Lower lobe of right lung (tissue), 2 donors: ENCODE measurements at regions not wholly inside any gene's neighbourhood (a gene's known extent, or its start where the extent isn't known, plus 50 kb on each side); places are given as distances from the start of the nearest gene placed in this dataset.

ENCODE experiments used
- ATAC-seq, 2 donors: fragments of 200-7000 bp; cut with Tn5 transposase; one replicate each; pipeline ENCODE4 v1.9.1; 2020 to 2022; ENCODE audit warnings: mild to moderate bottlenecking in 2 of 2, moderate library complexity in 2 of 2
- DNase-seq: peaks from one replicate; pipeline ENCODE4 v3.0.0-alpha.2; 2020
- H3K27ac ChIP-seq: fragments of 200-600 bp; one replicate; pipeline ENCODE4 v1.8.0; 2022
- H3K27me3 ChIP-seq: fragments of 200-600 bp; one replicate; pipeline ENCODE4 v1.8.0; 2022; ENCODE audit warnings: low read depth
- H3K36me3 ChIP-seq: fragments of 200-600 bp; one replicate; pipeline ENCODE4 v1.8.0; 2022; ENCODE audit warnings: mild to moderate bottlenecking
- H3K4me1 ChIP-seq: fragments of 200-600 bp; one replicate; pipeline ENCODE4 v1.8.0; 2022
- H3K4me3 ChIP-seq: fragments of 200-600 bp; one replicate; pipeline ENCODE4 v1.8.0; 2022; ENCODE audit warnings: mild to moderate bottlenecking
- H3K9me3 ChIP-seq: fragments of 200-600 bp; one replicate; pipeline ENCODE4 v1.8.0; 2022
- CTCF ChIP-seq: fragments of 200-600 bp; IDR thresholded peaks from one replicate; pipeline ENCODE4 v1.8.0; 2022; ENCODE audit warnings: antibody characterized with exemption, mild to moderate bottlenecking
- intact Hi-C: fragments of 100-400 bp; cut with DNase I; formaldehyde crosslinking; loops from one replicate; pipeline ENCODE4 v1.11.0; 2022
- donor health status: DM: no; HTN: yes; CAD: no; lungs with severe emphysema.

- no peak for ATAC-seq
- no peak for DNase-seq
- Histone ChIP-seq H3K36me3 (no peaks in the 10 kb centered on the region), H3K27ac (no peak overlapping the region), H3K27me3 (no peaks in the 10 kb centered on the region), H3K4me3 (no peak overlapping the region), H3K9me3 (no peaks in the 10 kb centered on the region), H3K4me1 (no peaks in the 10 kb centered on the region)
- TF ChIP-seq CTCF = no peak
- intact Hi-C loops = no loop called here
Measured at GRCh38 chr2:164084066-164084465, 348.3 kb upstream of the FIGN start.

GRCh38 chr2:164080486-164080885 is 344.7 kb upstream of the FIGN start:
- intact Hi-C loops = no loop called here
- Histone ChIP-seq H3K4me3 (no peak overlapping the region), H3K27ac (no peak overlapping the region), H3K27me3 (no peaks in the 10 kb centered on the region), H3K36me3 (no peaks in the 10 kb centered on the region), H3K4me1 (no peaks in the 10 kb centered on the region), H3K9me3 (no peaks in the 10 kb centered on the region)
- no peak for ATAC-seq
- DNase-seq = no peak
- TF ChIP-seq CTCF = no peak

GRCh38 chr2:164079258-164079657 is 343.4 kb upstream of the FIGN start:
- no peak for TF ChIP-seq CTCF
- Histone ChIP-seq H3K4me3 (no peak overlapping the region), H3K27ac (no peak overlapping the region), H3K27me3 (no peaks in the 10 kb centered on the region), H3K36me3 (no peaks in the 10 kb centered on the region), H3K9me3 (no peaks in the 10 kb centered on the region), H3K4me1 (no peaks in the 10 kb centered on the region)
- intact Hi-C loops = no loop called here
- no peak for DNase-seq
- no peak for ATAC-seq

GRCh38 chr2:164078421-164078820 is 342.6 kb upstream of the FIGN start:
- H3K27me3 ChIP-seq = no peaks in the 10 kb centered on the region
- no peaks in the 10 kb centered on the region for H3K9me3 ChIP-seq
- no peak for DNase-seq
- H3K36me3 ChIP-seq = no peaks in the 10 kb centered on the region
- TF ChIP-seq CTCF = no peak
- intact Hi-C loops = no loop called here
- ATAC-seq = no peak
- H3K4me3 ChIP-seq = no peak overlapping the region
- H3K27ac ChIP-seq = no peak overlapping the region
- H3K4me1 ChIP-seq = no peaks in the 10 kb centered on the region

GRCh38 chr2:164073101-164074074 is 337.6 kb upstream of the FIGN start:
- no peak for TF ChIP-seq CTCF
- DNase-seq (no peak), ATAC-seq (no peak)
- no peaks in the 10 kb centered on the region for H3K27me3 ChIP-seq
- H3K9me3 ChIP-seq = no peaks in the 10 kb centered on the region
- no peaks in the 10 kb centered on the region for H3K36me3 ChIP-seq
- no peak overlapping the region for H3K4me3 ChIP-seq
- H3K27ac ChIP-seq = no peak overlapping the region
- no peaks in the 10 kb centered on the region for H3K4me1 ChIP-seq
- intact Hi-C loops = no loop called here
